ENCODE measurements at regions not wholly inside any gene's neighbourhood (a gene's known extent, or its start where the extent isn't known, plus 50 kb on each side); places are given as distances from the start of the nearest gene placed in this dataset. TPM values are rescaled to one million over a fixed set of nuclear protein-coding genes. Genes with fewer than 3 reads are reported as not detected.

DNA sequence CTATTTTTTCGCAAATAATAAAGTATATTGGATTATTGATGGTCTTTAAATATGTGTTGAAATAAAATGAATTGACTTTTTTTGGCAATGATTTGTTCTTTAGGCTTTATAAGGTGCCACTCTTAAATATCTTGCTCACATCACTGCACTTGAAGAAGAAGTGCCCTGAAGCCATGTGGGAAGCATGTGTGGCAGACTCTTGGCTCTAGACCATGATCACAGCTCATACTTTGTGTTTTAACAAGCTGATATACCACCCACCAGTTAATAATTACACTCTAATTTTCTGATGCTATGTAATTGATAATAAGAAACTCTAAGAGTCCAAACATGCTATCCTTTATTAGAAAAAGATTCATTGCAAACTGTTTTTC lies 52.1 kb upstream of the TGFBR2 start:
- no peak overlapping the region for H2AFZ ChIP-seq (ENCODE audit: insufficient read depth, low read depth, low read length, poor library complexity, severe bottlenecking)
- H3K4me1 Mint-ChIP-seq: no peaks in the 10 kb centered on the region
- no peak for DNase-seq
- H3K4me3 Mint-ChIP-seq: no peak overlapping the region
- intact Hi-C loops (cut with micrococcal nuclease): no loop called here
- no peaks in the 10 kb centered on the region for H3K79me2 ChIP-seq (ENCODE audit: insufficient read depth, low read length)
- H4K20me1 ChIP-seq (ENCODE audit: insufficient read depth, low read length): no peaks in the 10 kb centered on the region
- no peak overlapping the region for H3K4me3 ChIP-seq (replicated peaks in 1 of 3; ENCODE audit: low read depth in 2 of 3, low read length in 3 of 3)
- peaks cover 0 to 2% (median 0%) of the 10 kb centered on the region in 3 donors for H3K27me3 Mint-ChIP-seq (ENCODE audit: low read depth in 3 of 3)
- H3K27ac Mint-ChIP-seq: no peak overlapping the region
- no CpG with 5 or more reads among the region's 1 CpG for WGBS (ENCODE audit: insufficient coverage)
- no peaks in the 10 kb centered on the region for H3K27me3 ChIP-seq (ENCODE audit: control insufficient read depth in 2 of 2, insufficient read depth in 2 of 2, low read length in 2 of 2)
- no peak overlapping the region for H3K27ac ChIP-seq (ENCODE audit: low read depth in 1 of 2, low read length in 2 of 2)
- H3K36me3 ChIP-seq (replicated peaks in 1 of 2; ENCODE audit: control insufficient read depth in 1 of 2, insufficient read depth in 2 of 2, low read length in 2 of 2): no peaks in the 10 kb centered on the region
- no peak overlapping the region for H3K9ac ChIP-seq (ENCODE audit: insufficient read depth, low read length, poor library complexity, severe bottlenecking)
- H3K4me1 ChIP-seq (ENCODE audit: control insufficient read depth in 1 of 2, insufficient read depth in 2 of 2, low read length in 2 of 2): no peaks in the 10 kb centered on the region
- TF ChIP-seq, protein P1, sequence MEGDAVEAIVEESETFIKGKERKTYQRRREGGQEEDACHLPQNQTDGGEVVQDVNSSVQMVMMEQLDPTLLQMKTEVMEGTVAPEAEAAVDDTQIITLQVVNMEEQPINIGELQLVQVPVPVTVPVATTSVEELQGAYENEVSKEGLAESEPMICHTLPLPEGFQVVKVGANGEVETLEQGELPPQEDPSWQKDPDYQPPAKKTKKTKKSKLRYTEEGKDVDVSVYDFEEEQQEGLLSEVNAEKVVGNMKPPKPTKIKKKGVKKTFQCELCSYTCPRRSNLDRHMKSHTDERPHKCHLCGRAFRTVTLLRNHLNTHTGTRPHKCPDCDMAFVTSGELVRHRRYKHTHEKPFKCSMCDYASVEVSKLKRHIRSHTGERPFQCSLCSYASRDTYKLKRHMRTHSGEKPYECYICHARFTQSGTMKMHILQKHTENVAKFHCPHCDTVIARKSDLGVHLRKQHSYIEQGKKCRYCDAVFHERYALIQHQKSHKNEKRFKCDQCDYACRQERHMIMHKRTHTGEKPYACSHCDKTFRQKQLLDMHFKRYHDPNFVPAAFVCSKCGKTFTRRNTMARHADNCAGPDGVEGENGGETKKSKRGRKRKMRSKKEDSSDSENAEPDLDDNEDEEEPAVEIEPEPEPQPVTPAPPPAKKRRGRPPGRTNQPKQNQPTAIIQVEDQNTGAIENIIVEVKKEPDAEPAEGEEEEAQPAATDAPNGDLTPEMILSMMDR (IDR thresholded peaks at IDR 0.05): no peak
- no peaks in the 10 kb centered on the region for H3K9me3 ChIP-seq (replicated peaks in 1 of 2; ENCODE audit: control insufficient read depth in 1 of 2, insufficient read depth in 1 of 2, low read length in 2 of 2)
- H3K4me2 ChIP-seq (replicated peaks; ENCODE audit: extremely low read depth, low read length, poor library complexity, severe bottlenecking): no peak overlapping the region
- H3K36me3 Mint-ChIP-seq: no peaks in the 10 kb centered on the region
- peaks cover 0 to 2% (median 0%) of the 10 kb centered on the region in 7 donors for H3K9me3 Mint-ChIP-seq

DNA sequence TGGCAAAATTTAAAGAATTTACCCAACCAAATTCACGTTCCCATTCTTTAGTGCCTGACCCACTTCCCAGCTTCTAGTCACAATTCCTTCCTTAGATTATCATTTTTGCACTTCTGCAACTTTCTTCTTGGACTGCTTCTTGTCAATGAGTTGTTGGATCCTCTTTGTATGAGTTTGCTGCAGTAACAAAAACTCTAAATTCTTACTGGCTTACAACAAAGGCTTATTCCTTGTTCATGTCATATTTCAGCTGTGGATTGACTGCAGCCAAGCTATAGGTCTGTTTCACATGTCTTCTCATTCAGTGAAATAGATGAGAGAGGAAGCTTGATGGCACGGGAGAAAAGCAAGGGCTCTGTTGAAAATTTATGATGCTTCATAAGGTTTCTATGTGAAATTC lies 50.4 kb upstream of the TGFBR2 start:
- no peaks in the 10 kb centered on the region for H3K4me1 Mint-ChIP-seq
- Histone ChIP-seq H2AFZ (ENCODE audit: insufficient read depth, low read depth, low read length, poor library complexity, severe bottlenecking) (no peak overlapping the region), H3K9me3 (replicated peaks in 1 of 2; ENCODE audit: control insufficient read depth in 1 of 2, insufficient read depth in 1 of 2, low read length in 2 of 2) (no peaks in the 10 kb centered on the region), H3K4me3 (replicated peaks in 1 of 3; ENCODE audit: low read depth in 2 of 3, low read length in 3 of 3) (no peak overlapping the region), H3K4me2 (replicated peaks; ENCODE audit: extremely low read depth, low read length, poor library complexity, severe bottlenecking) (no peak overlapping the region), H3K27ac (ENCODE audit: low read depth in 1 of 2, low read length in 2 of 2) (no peak overlapping the region), H3K4me1 (ENCODE audit: control insufficient read depth in 1 of 2, insufficient read depth in 2 of 2, low read length in 2 of 2) (no peaks in the 10 kb centered on the region), H4K20me1 (ENCODE audit: insufficient read depth, low read length) (no peaks in the 10 kb centered on the region), H3K9ac (ENCODE audit: insufficient read depth, low read length, poor library complexity, severe bottlenecking) (no peak overlapping the region), H3K79me2 (ENCODE audit: insufficient read depth, low read length) (no peaks in the 10 kb centered on the region), H3K27me3 (ENCODE audit: control insufficient read depth in 2 of 2, insufficient read depth in 2 of 2, low read length in 2 of 2) (no peaks in the 10 kb centered on the region), H3K36me3 (replicated peaks in 1 of 2; ENCODE audit: control insufficient read depth in 1 of 2, insufficient read depth in 2 of 2, low read length in 2 of 2) (no peaks in the 10 kb centered on the region)
- no peak for DNase-seq
- H3K4me3 Mint-ChIP-seq: no peak overlapping the region
- H3K36me3 Mint-ChIP-seq: no peaks in the 10 kb centered on the region
- no peaks in the 10 kb centered on the region for H3K27me3 Mint-ChIP-seq (ENCODE audit: low read depth in 3 of 3)
- H3K9me3 Mint-ChIP-seq: peaks cover 0 to 2% (median 0%) of the 10 kb centered on the region in 7 donors
- intact Hi-C loops (cut with micrococcal nuclease): no loop called here
- TF ChIP-seq, protein P1 (IDR thresholded peaks at IDR 0.05): no peak
- no peak overlapping the region for H3K27ac Mint-ChIP-seq
- WGBS (ENCODE audit: insufficient coverage): 100% methylated on average over 1 of the region's 2 CpGs

Small RNA genes in the stretch of these regions (small RNA-seq; reads per million reads assigned to genes)
- gene RF01848 (ENCODE audit: insufficient read length, low read depth): not detected

Data from CD14-positive monocyte (primary cell).